Right lobe of liver (tissue), 4 donors: ENCODE measurements at regions not wholly inside any gene's neighbourhood (a gene's known extent, or its start where the extent isn't known, plus 50 kb on each side); places are given as distances from the start of the nearest gene placed in this dataset.

Experiments
- CTCF ChIP-seq, 4 donors: fragments of 200-600 bp in 3 of 4; fragments of 450-650 bp in 1 of 4; IDR thresholded peaks; one replicate each; pipeline versions ENCODE4 v1.5.1 to v1.8.0; 2016 to 2022; ENCODE audit warnings: antibody characterized with exemption in 4 of 4, mild to moderate bottlenecking in 2 of 4
- POLR2A ChIP-seq: fragments of 450-650 bp; IDR thresholded peaks from one replicate; pipeline ENCODE4 v1.6.1; 2017; ENCODE audit warnings: antibody characterized with exemption, mild to moderate bottlenecking
- donor health status: DM: no; HTN: no; CAD: no.
- donor health status: DM: no; HTN: no; CAD: no.
- donor health status: DM: no; HTN: yes; CAD: no.

- TF ChIP-seq CTCF (IDR thresholded peaks at IDR 0.05) = no peak
- TF ChIP-seq POLR2A = no peak
Observed at GRCh38 chr5:74288448-74289108, 351.9 kb downstream of the ENC1 start.
